OCI-LY1 (cell line): ENCODE measurements at regions not wholly inside any gene's neighbourhood (a gene's known extent, or its start where the extent isn't known, plus 50 kb on each side); places are given as distances from the start of the nearest gene placed in this dataset.
"Not testable (repeated sequence)": the region's sequence is repeated elsewhere in the genome, so short reads cannot be mapped to it uniquely, and the experiment has no call there.

Experiments used
- H2AFZ ChIP-seq: fragments of 200-600 bp; sonication (generic), shearing (Covaris generic); 2 replicates; pipeline ENCODE4 v1.6.0; 2014; ENCODE audit warnings: antibody characterized with exemption, mild to moderate bottlenecking, low read length
- H3F3A ChIP-seq: fragments of 200-600 bp; sonication (generic), shearing (Covaris generic); 2 replicates; pipeline ENCODE4 v1.6.0; 2014; ENCODE audit warnings: mild to moderate bottlenecking, antibody characterized with exemption, low read length, moderate library complexity; ENCODE audit not compliant: insufficient read depth
- H3K27ac ChIP-seq: fragments of 200-600 bp; sonication (generic); 2 replicates; pipeline ENCODE4 v1.5.1; 2014; ENCODE audit warnings: low read length, mixed run types, mild to moderate bottlenecking, low read depth; ENCODE audit not compliant: poor library complexity, severe bottlenecking
- H3K27me3 ChIP-seq: fragments of 200-600 bp; sonication (generic); 2 replicates; pipeline ENCODE4 v1.6.0; 2014; ENCODE audit warnings: antibody characterized with exemption, mild to moderate bottlenecking, low read length, moderate library complexity; ENCODE audit not compliant: insufficient read depth
- H3K36me3 ChIP-seq: fragments of 200-600 bp; sonication (generic); 2 replicates; pipeline ENCODE4 v1.6.1; 2014; ENCODE audit warnings: mild to moderate bottlenecking, antibody characterized with exemption, low read length, moderate library complexity, mixed read lengths; ENCODE audit not compliant: insufficient read depth
- H3K4me1 ChIP-seq: fragments of 200-600 bp; sonication (generic); 2 replicates; pipeline ENCODE4 v1.5.1; 2014; ENCODE audit warnings: mild to moderate bottlenecking, low read length, moderate library complexity; ENCODE audit not compliant: insufficient read depth, severe bottlenecking
- H3K4me2 ChIP-seq: fragments of 200-600 bp; sonication (generic), shearing (Covaris generic); 2 replicates; pipeline ENCODE4 v1.6.1; 2014; ENCODE audit warnings: low read length
- H3K4me3 ChIP-seq: fragments of 200-600 bp; sonication (generic); 2 replicates; pipeline ENCODE4 v1.5.1; 2014; ENCODE audit warnings: low read length, low read depth, mild to moderate bottlenecking, mixed read lengths; ENCODE audit not compliant: poor library complexity, severe bottlenecking
- H3K79me2 ChIP-seq: fragments of 200-600 bp; shearing (Covaris generic); 2 replicates; pipeline ENCODE4 v1.6.1; 2016; ENCODE audit warnings: mixed run types, low read length, mixed read lengths; ENCODE audit not compliant: insufficient read depth
- H3K9ac ChIP-seq: fragments of 200-600 bp; sonication (generic), shearing (Covaris generic); 2 replicates; pipeline ENCODE4 v1.6.1; 2014; ENCODE audit warnings: mild to moderate bottlenecking, low read length, mixed read lengths
- H3K9me2 ChIP-seq: fragments of 200-600 bp; sonication (generic), shearing (Covaris generic); 2 replicates; pipeline ENCODE4 v1.6.1; 2014; ENCODE audit warnings: low read depth, mild to moderate bottlenecking, low read length, mixed read lengths
- H3K9me3 ChIP-seq: fragments of 200-600 bp; shearing (Covaris generic); 2 replicates; pipeline ENCODE4 v1.6.1; 2014; ENCODE audit warnings: low read length, mixed read lengths
- H4K20me1 ChIP-seq: fragments of 200-600 bp; sonication (generic), shearing (Covaris generic); 2 replicates; pipeline ENCODE4 v1.6.0; 2016; ENCODE audit warnings: mild to moderate bottlenecking, low read length; ENCODE audit not compliant: insufficient read depth
- CTCF ChIP-seq: fragments of 200-600 bp; sonication (generic), shearing (Covaris generic); IDR thresholded peaks from 2 replicates; pipeline ENCODE4 v1.5.1; 2017; ENCODE audit warnings: mild to moderate bottlenecking, antibody characterized with exemption, low read length, moderate library complexity, mixed read lengths
- EZH2 ChIP-seq: fragments of 200-600 bp; sonication (generic), shearing (Covaris generic); IDR thresholded peaks from 2 replicates; pipeline ENCODE4 v1.8.0; 2017; ENCODE audit warnings: borderline replicate concordance, mixed run types, mild to moderate bottlenecking, antibody characterized with exemption, low read length, moderate library complexity, mixed read lengths

- Histone ChIP-seq H3K27me3 (no peaks in the 10 kb centered on the region), H3F3A (no peaks in the 10 kb centered on the region), H3K9ac (no peak overlapping the region), H3K4me1 (peaks cover 18% of the 10 kb centered on the region), H3K9me2 (no peaks in the 10 kb centered on the region), H3K36me3 (no peaks in the 10 kb centered on the region), H2AFZ (no peak overlapping the region), H3K79me2 (no peaks in the 10 kb centered on the region), H3K9me3 (no peaks in the 10 kb centered on the region), H3K4me2 (no peak overlapping the region), H3K4me3 (no peak overlapping the region), H3K27ac (no peak overlapping the region), H4K20me1 (no peaks in the 10 kb centered on the region)
- TF ChIP-seq EZH2 (no peak), CTCF (no peak)
Observed at GRCh38 chr5:108687595-108688200, 60.0 kb upstream of the FER start.

- Histone ChIP-seq H3K4me3 (no peak overlapping the region), H3K27ac (no peak overlapping the region), H2AFZ (no peak overlapping the region), H3K4me2 (no peak overlapping the region), H4K20me1 (no peaks in the 10 kb centered on the region), H3K36me3 (no peaks in the 10 kb centered on the region), H3K9me2 (no peaks in the 10 kb centered on the region), H3K9ac (no peak overlapping the region), H3K27me3 (no peaks in the 10 kb centered on the region), H3K9me3 (no peaks in the 10 kb centered on the region), H3K79me2 (no peaks in the 10 kb centered on the region), H3K4me1 (peaks cover 20% of the 10 kb centered on the region), H3F3A (no peaks in the 10 kb centered on the region)
- TF ChIP-seq CTCF (no peak), EZH2 (no peak)
Observed at GRCh38 chr5:108686676-108687075, 61.0 kb upstream of the FER start.

- not testable (repeated sequence) for H3K36me3 ChIP-seq, H3K27ac ChIP-seq, H2AFZ ChIP-seq, H3F3A ChIP-seq, H3K79me2 ChIP-seq, H3K9me3 ChIP-seq, H3K9ac ChIP-seq, H4K20me1 ChIP-seq, H3K9me2 ChIP-seq, H3K4me2 ChIP-seq, H3K27me3 ChIP-seq, H3K4me3 ChIP-seq
- H3K4me1 ChIP-seq: peaks cover 24% of the 10 kb centered on the region
Observed at GRCh38 chr5:108685448-108686216, 62.1 kb upstream of the FER start.
